Activated CD8-positive, alpha-beta T cell treated with anti-CD3 and anti-CD28 coated beads for 36 hours (primary cell): ENCODE measurements at regions not wholly inside any gene's neighbourhood (a gene's known extent, or its start where the extent isn't known, plus 50 kb on each side); places are given as distances from the start of the nearest gene placed in this dataset.

Experiments
- ATAC-seq: fragments of 200-7000 bp; cut with Tn5 transposase; one replicate; pipeline ENCODE4 v1.10.0; 2021; ENCODE audit warnings: mild to moderate bottlenecking, moderate library complexity
- CTCF ChIA-PET: fragments of 350-600 bp; sonication (Branson Sonifier 250); formaldehyde crosslinking; loops from one replicate; lab custom pipeline; 2021; ENCODE audit warnings: antibody characterized with exemption; lab: Charles Lee
- POLR2A ChIA-PET: fragments of 350-600 bp; sonication (Branson Sonifier 250); formaldehyde crosslinking; loops from one replicate; lab custom pipeline; 2021; ENCODE audit warnings: antibody characterized with exemption; lab: Charles Lee
- DNase-seq: peaks from one replicate; pipeline ENCODE4 v3.0.0-alpha.2; 2020
- H3K27ac Mint-ChIP-seq: one replicate; pipeline ENCODE4 v1.8.0; 2021; ENCODE audit warnings: mild to moderate bottlenecking, mixed read lengths
- H3K27me3 Mint-ChIP-seq: one replicate; pipeline ENCODE4 v1.8.0; 2021; ENCODE audit warnings: mixed read lengths
- H3K36me3 Mint-ChIP-seq: one replicate; pipeline ENCODE4 v1.8.0; 2021; ENCODE audit warnings: low read depth, mixed read lengths
- H3K4me1 Mint-ChIP-seq: one replicate; pipeline ENCODE4 v1.8.0; 2021; ENCODE audit warnings: low read depth, mixed read lengths
- H3K4me3 Mint-ChIP-seq: one replicate; pipeline ENCODE4 v1.8.0; 2021; ENCODE audit warnings: mild to moderate bottlenecking, moderate library complexity, mixed read lengths
- H3K9me3 Mint-ChIP-seq: one replicate; pipeline ENCODE4 v1.8.0; 2021; ENCODE audit warnings: mixed read lengths
- intact Hi-C: fragments of 100-400 bp; cut with micrococcal nuclease; formaldehyde crosslinking; loops from one replicate; pipeline ENCODE4 v1.10.0; 2022
- TF ChIP-seq, protein P1 (sequence below): fragments of 200-600 bp; IDR thresholded peaks from one replicate; pipeline ENCODE4 v1.8.0; 2022; ENCODE audit warnings: antibody characterized with exemption, mild to moderate bottlenecking

DNA sequence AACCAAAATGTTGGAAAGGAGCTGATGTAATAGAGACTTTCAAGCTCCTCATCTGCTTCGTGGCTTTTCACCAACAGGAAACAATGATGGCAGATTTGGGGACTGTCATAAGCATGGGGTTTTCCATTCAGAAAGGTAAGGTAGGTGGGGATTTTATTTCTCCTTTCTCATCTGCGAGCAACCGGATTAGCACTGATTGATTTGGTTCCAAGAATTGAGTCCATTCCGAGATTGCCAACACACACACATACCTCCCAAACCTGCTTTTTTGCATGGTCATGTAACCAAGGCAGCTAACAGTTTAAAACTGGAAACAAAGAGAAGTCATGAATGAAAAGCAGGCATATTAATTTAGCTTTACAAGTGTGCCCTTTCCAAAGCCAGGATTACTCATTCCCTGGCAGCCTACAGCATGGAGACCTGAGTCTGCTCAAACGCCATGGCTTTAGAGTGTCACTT lies 63.0 kb upstream of the LNX1 start:
- ATAC-seq: peak; percentile 45
- POLR2A ChIA-PET: no interaction called here
- CTCF ChIA-PET: no interaction called here
- Mint-ChIP-seq H3K27me3 (peaks cover 3% of the 10 kb centered on the region), H3K36me3 (no peaks in the 10 kb centered on the region), H3K27ac (no peak overlapping the region), H3K9me3 (no peaks in the 10 kb centered on the region), H3K4me1 (peaks cover 7% of the 10 kb centered on the region), H3K4me3 (no peak overlapping the region)
- TF ChIP-seq, protein P1, sequence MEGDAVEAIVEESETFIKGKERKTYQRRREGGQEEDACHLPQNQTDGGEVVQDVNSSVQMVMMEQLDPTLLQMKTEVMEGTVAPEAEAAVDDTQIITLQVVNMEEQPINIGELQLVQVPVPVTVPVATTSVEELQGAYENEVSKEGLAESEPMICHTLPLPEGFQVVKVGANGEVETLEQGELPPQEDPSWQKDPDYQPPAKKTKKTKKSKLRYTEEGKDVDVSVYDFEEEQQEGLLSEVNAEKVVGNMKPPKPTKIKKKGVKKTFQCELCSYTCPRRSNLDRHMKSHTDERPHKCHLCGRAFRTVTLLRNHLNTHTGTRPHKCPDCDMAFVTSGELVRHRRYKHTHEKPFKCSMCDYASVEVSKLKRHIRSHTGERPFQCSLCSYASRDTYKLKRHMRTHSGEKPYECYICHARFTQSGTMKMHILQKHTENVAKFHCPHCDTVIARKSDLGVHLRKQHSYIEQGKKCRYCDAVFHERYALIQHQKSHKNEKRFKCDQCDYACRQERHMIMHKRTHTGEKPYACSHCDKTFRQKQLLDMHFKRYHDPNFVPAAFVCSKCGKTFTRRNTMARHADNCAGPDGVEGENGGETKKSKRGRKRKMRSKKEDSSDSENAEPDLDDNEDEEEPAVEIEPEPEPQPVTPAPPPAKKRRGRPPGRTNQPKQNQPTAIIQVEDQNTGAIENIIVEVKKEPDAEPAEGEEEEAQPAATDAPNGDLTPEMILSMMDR: no peak
- DNase-seq: peak; percentile 3
- intact Hi-C loops: no loop called here

DNA sequence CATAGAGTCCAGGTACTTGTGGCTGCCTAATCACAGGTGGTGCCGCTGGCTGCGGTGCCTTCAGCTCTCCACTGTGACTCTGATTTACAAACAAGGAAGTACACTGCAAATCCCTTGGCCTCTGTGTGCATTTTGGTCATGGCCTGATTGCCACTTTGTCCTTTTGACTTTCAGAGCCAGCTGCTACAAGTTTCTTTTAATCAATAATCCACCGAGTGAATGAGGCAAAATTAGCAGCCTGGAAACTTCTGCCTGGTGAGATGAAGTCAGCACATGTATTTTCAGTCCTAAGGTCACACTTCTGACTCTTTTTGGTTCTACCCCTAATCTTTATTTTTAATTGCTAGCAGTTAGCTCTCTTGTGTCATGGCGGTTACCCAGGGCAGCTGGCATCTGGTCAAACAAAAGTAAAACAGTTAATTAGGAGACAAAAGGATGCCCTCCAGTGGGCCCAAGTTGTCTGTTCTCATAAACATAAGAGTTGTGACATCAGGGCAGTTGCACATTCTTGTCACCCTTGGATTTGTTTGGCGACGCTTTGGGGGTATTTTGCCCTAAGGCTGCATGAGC lies 62.3 kb upstream of the LNX1 start:
- ATAC-seq: peak; percentile 10
- Mint-ChIP-seq H3K4me1 (peaks cover 7% of the 10 kb centered on the region), H3K27me3 (peaks cover 3% of the 10 kb centered on the region), H3K27ac (peak overlapping the region; percentile 1), H3K36me3 (no peaks in the 10 kb centered on the region), H3K9me3 (no peaks in the 10 kb centered on the region), H3K4me3 (no peak overlapping the region)
- intact Hi-C loops: no loop called here
- ChIA-PET POLR2A (no interaction called here), CTCF (no interaction called here)
- TF ChIP-seq, protein P1: no peak
- peak; percentile 3 for DNase-seq

DNA sequence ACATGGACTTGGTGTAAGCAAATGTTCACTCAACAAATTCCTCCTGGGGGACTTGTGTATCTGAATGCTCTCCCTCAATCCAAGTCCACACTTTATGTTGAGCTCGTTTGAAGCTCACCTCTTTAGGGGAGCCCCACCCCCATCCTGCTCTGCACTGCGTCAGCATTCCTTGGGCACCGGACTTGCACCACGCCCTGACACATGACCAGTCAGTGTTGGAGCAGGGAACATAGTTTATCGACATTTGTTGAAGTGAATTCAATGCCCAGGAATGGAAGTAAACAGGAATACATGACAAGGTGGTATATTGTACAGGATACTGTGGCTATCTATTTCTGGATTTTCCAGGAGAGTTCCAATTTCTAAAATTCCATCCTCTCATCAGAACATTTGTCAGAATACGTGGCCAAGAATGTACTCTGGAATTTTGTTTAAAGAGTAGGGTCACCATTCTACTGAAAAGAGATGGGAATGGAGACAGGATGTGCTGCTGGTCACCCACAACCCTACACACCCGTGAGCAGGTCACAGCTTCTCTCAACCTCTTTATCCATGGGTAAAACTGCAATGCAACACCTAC lies 60.0 kb upstream of the LNX1 start:
- DNase-seq (no peak), ATAC-seq (no peak)
- Mint-ChIP-seq H3K4me3 (no peak overlapping the region), H3K27me3 (peaks cover 4% of the 10 kb centered on the region), H3K9me3 (no peaks in the 10 kb centered on the region), H3K27ac (no peak overlapping the region), H3K36me3 (no peaks in the 10 kb centered on the region), H3K4me1 (peaks cover 7% of the 10 kb centered on the region)
- TF ChIP-seq, protein P1: no peak
- intact Hi-C loops: no loop called here
- ChIA-PET CTCF (interaction anchor here (0.8 kb wide), 1 partner anchor 22 kb away, joined by 3 read pairs; no protein-coding TSS in a partner anchor), POLR2A (no interaction called here)

GRCh38 chr4:53649357-53649756 lies 58.1 kb upstream of the LNX1 start:
- no peak overlapping the region for H3K27ac Mint-ChIP-seq
- peaks cover 4% of the 10 kb centered on the region for H3K27me3 Mint-ChIP-seq
- no peak overlapping the region for H3K4me3 Mint-ChIP-seq
- no peak for DNase-seq
- no peaks in the 10 kb centered on the region for H3K9me3 Mint-ChIP-seq
- POLR2A ChIA-PET: no interaction called here
- TF ChIP-seq, protein P1: no peak
- CTCF ChIA-PET: no interaction called here
- ATAC-seq: no peak
- intact Hi-C loops: no loop called here
- H3K36me3 Mint-ChIP-seq: no peaks in the 10 kb centered on the region
- H3K4me1 Mint-ChIP-seq: peaks cover 4% of the 10 kb centered on the region

- no peak for ATAC-seq
- intact Hi-C loops: no loop called here
- no peak for DNase-seq
- CTCF ChIA-PET: no interaction called here
- H3K27ac Mint-ChIP-seq: no peak overlapping the region
- TF ChIP-seq, protein P1: no peak
- no peak overlapping the region for H3K4me3 Mint-ChIP-seq
- H3K9me3 Mint-ChIP-seq: no peaks in the 10 kb centered on the region
- no peaks in the 10 kb centered on the region for H3K36me3 Mint-ChIP-seq
- POLR2A ChIA-PET: no interaction called here
- peaks cover 4% of the 10 kb centered on the region for H3K27me3 Mint-ChIP-seq
- no peaks in the 10 kb centered on the region for H3K4me1 Mint-ChIP-seq
These were observed 56.3 kb upstream of the LNX1 start for GRCh38 chr4:53647547-53647946.
